K562 (cell line): ENCODE measurements at regions not wholly inside any gene's neighbourhood (a gene's known extent, or its start where the extent isn't known, plus 50 kb on each side); places are given as distances from the start of the nearest gene placed in this dataset.

ENCODE experiments used
- ATAC-seq: fragments of 200-7000 bp; cut with Tn5 transposase; 3 replicates; pipeline ENCODE4 v1.9.1; 2020; ENCODE audit warnings: moderate library complexity
- BruUV-seq: library from RNA; stranded (reverse); fragments of 400-500 nt; replicated peaks from 2 replicates; lab custom pipeline; 2021; lab: Mats Ljungman, UMichigan
- CTCF ChIA-PET: fragments of 300-600 bp; formaldehyde crosslinking; extraction: SDS; loops from one replicate; lab custom pipeline; 2021; ENCODE audit warnings: low intra/inter-chr PET ratio; lab: Yijun Ruan, JAX
- POLR2A ChIA-PET: fragments of 300-600, 350-650 bp; sonication (Branson Sonifier 250); formaldehyde crosslinking; extraction: SDS; loops from one replicate; lab custom pipeline; 2021; ENCODE audit warnings: antibody characterized with exemption, inconsistent platforms; lab: Yijun Ruan, JAX
- DNase-seq, 4 experiments: peaks; one replicate each; pipeline versions ENCODE4 v3.0.0 to v3.0.0-alpha.2; 2011 to 2018; ENCODE audit warnings: low spot score in 3 of 4, mixed read lengths in 3 of 4; ENCODE audit errors: extremely low read depth in 1 of 4
- FAIRE-seq: peaks from 2 replicates; lab custom pipeline; 2011; peaks lifted over from hg19 to GRCh38; lab: Jason Lieb, UNC
- H2AFZ ChIP-seq: 2 replicates; pipeline ENCODE4 v1.6.0; 2011; ENCODE audit warnings: low read depth, low read length, control low read depth, inconsistent platforms
- H3K27ac ChIP-seq: fragments of 200-600 bp; 3 replicates; pipeline ENCODE4 v1.8.0; 2011; ENCODE audit warnings: low read depth, mild to moderate bottlenecking, control low read depth, inconsistent platforms, low read length, moderate library complexity, mixed read lengths; ENCODE audit errors: extremely low read depth
- H3K27me3 ChIP-seq, 2 experiments: fragments of 300-600 bp in 1 of 2; 2 replicates in 1 of 2; 3 replicates in 1 of 2; pipeline versions ENCODE4 v1.6.0 to v1.8.0; 2011; ENCODE audit warnings: inconsistent platforms in 2 of 2, low read length in 2 of 2, mild to moderate bottlenecking in 1 of 2, mixed read lengths in 1 of 2, moderate library complexity in 1 of 2; ENCODE audit not compliant: control insufficient read depth in 2 of 2, insufficient read depth in 2 of 2
- H3K36me3 ChIP-seq: fragments of 300-600 bp; 3 replicates; pipeline ENCODE4 v1.8.0; 2011; ENCODE audit warnings: mild to moderate bottlenecking, low read length, inconsistent platforms; ENCODE audit not compliant: control insufficient read depth, insufficient read depth
- H3K4me1 ChIP-seq, 2 experiments: fragments of 200-600 bp in 1 of 2; replicated peaks in 1 of 2; 2 replicates in 1 of 2; 3 replicates in 1 of 2; pipeline versions ENCODE4 v1.5.1 to v1.8.0; 2011; ENCODE audit warnings: inconsistent platforms in 2 of 2, low read length in 2 of 2, mild to moderate bottlenecking in 1 of 2, mixed read lengths in 1 of 2, moderate library complexity in 1 of 2; ENCODE audit not compliant: control insufficient read depth in 2 of 2, insufficient read depth in 2 of 2
- H3K4me2 ChIP-seq: 2 replicates; pipeline ENCODE4 v1.6.1; 2011; ENCODE audit warnings: low read length, control low read depth, inconsistent platforms, mixed read lengths; ENCODE audit not compliant: insufficient read depth
- H3K4me3 ChIP-seq: fragments of 200-600 bp; sonication (generic), shearing (Covaris generic); 2 replicates; pipeline ENCODE4 v1.5.1; 2016; ENCODE audit warnings: control low read depth, inconsistent platforms
- H3K79me2 ChIP-seq: fragments of 200-600 bp; 3 replicates; pipeline ENCODE4 v1.8.0; 2011; ENCODE audit warnings: low read length, inconsistent platforms; ENCODE audit not compliant: control insufficient read depth, insufficient read depth
- H3K9ac ChIP-seq, 2 experiments: 2 replicates each; pipeline versions ENCODE4 v1.6.0 to v1.6.1; 2011; ENCODE audit warnings: low read depth in 2 of 2, low read length in 2 of 2, control low read depth in 1 of 2, inconsistent platforms in 1 of 2, mild to moderate bottlenecking in 1 of 2, mixed read lengths in 1 of 2; ENCODE audit not compliant: insufficient read depth in 1 of 2
- H3K9me1 ChIP-seq: one replicate; pipeline ENCODE4 v1.6.0; 2011; ENCODE audit warnings: inconsistent platforms, mild to moderate bottlenecking, low read length, moderate library complexity; ENCODE audit not compliant: control insufficient read depth, insufficient read depth
- H3K9me3 ChIP-seq: replicated peaks from 2 replicates; pipeline ENCODE4 v1.5.1; 2011; ENCODE audit warnings: low read depth, low read length, inconsistent platforms; ENCODE audit not compliant: control insufficient read depth, insufficient read depth
- H4K20me1 ChIP-seq: replicated peaks from 2 replicates; pipeline ENCODE4 v1.6.1; 2011; ENCODE audit warnings: low read length, inconsistent platforms, mixed read lengths; ENCODE audit not compliant: control insufficient read depth, insufficient read depth
- SNIP1 ChIP-seq: fragments of 450-650 bp; IDR thresholded peaks from 2 replicates; pipeline ENCODE4 v1.7.1; 2017; ENCODE audit warnings: low read depth, mild to moderate bottlenecking
- WGBS: fragments of 100-300 bp; shearing (Covaris generic); methylation state at CpG from one replicate; pipeline ENCODE4 v1.1.6; 2016; ENCODE audit warnings: low coverage, mixed read lengths; ENCODE audit not compliant: insufficient coverage; ENCODE audit errors: missing lambda C conversion rate; 5-methylcytosine and 5-hydroxymethylcytosine counted together
- in situ Hi-C: fragments of 300-500 bp; cut with MboI; formaldehyde crosslinking; loops from 4 replicates; pipeline ENCODE4 v1.15.0; 2018; ENCODE audit warnings: inconsistent platforms, mixed read lengths
- intact Hi-C: fragments of 100-400 bp; cut with micrococcal nuclease; formaldehyde crosslinking; loops from 2 replicates; pipeline ENCODE4 v1.14.2; 2022
- TF ChIP-seq, protein P1 (sequence below), 2 experiments: IDR thresholded peaks in 1 of 2; conservative IDR thresholded peaks in 1 of 2; 2 replicates each; pipeline ENCODE4 v1.6.1; 2016; ENCODE audit warnings: low read depth in 2 of 2, mild to moderate bottlenecking in 1 of 2, missing compliant biosample characterization in 1 of 2, missing genetic modification characterization in 1 of 2, moderate library complexity in 1 of 2

DNA sequence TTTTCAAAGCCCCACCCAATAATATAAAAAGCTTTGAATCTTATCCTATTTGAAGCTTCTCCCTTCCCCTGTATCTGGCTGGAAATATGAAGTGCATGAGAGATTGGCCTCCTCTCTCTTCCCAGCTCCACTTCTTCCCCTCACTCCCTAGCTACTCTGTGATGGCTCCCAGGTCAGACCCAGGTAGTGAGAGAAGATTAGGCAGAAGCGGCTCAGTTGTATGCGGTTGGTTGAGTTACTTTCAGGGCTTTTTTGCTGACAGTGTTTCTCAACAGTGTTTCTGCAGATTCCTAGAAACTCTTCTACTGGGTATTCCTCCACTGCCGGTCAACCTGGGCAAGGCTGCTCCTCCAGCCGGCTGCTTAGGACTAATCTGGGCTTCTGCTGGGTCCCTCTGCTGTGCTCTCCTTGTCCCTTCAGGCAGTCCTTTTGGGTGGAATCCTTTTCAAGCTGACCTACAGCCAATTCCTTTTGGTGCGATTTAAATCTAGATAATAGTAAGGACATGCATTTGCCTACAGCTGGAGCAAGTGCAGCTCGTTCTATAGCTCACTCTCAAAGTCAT, 87.4 kb upstream of the SLC7A11 start:
- DNase-seq: peak in 1 of 4 experiments; percentile 3
- POLR2A ChIA-PET: interaction anchor here (0.9 to 1.2 kb wide), 2 partner anchors 20 to 22 kb away, joined by 3 read pairs; no protein-coding TSS in a partner anchor
- Histone ChIP-seq H3K4me2 (no peak overlapping the region; the same call in 1 of the 2 replicates), H3K4me3 (no peak overlapping the region), H2AFZ (no peak overlapping the region), H3K27ac (no peak overlapping the region), H3K79me2 (no peaks in the 10 kb centered on the region), H3K27me3 (no peaks in the 10 kb centered on the region), H3K9me3 (peaks cover 4% of the 10 kb centered on the region; the same call in 1 of the 2 replicates), H3K36me3 (no peaks in the 10 kb centered on the region), H4K20me1 (no peaks in the 10 kb centered on the region), H3K4me1 (peaks cover 0 to 4% of the 10 kb centered on the region in 2 experiments; a peak in 1 of 5 replicates), H3K9me1 (no peaks in the 10 kb centered on the region), H3K9ac (no peak overlapping the region)
- WGBS: 7% methylated on average over 6 of the region's 6 CpGs
- in situ Hi-C loops (no loop called here), intact Hi-C loops (no loop called here)
- BruUV-seq: no TSS peak
- no peak for TF ChIP-seq SNIP1
- TF ChIP-seq, protein P1, sequence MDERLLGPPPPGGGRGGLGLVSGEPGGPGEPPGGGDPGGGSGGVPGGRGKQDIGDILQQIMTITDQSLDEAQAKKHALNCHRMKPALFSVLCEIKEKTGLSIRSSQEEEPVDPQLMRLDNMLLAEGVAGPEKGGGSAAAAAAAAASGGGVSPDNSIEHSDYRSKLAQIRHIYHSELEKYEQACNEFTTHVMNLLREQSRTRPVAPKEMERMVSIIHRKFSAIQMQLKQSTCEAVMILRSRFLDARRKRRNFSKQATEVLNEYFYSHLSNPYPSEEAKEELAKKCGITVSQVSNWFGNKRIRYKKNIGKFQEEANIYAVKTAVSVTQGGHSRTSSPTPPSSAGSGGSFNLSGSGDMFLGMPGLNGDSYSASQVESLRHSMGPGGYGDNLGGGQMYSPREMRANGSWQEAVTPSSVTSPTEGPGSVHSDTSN (CRISPR knock-in tag; IDR thresholded peaks at IDR 0.05; ENCODE audit: low read depth): no peak
- TF ChIP-seq, protein P1 (tag; conservative IDR thresholded peaks at IDR 0.05; ENCODE audit: low read depth): 0 out of 2 replicates have a peak, but pooled peaks have one; percentile 34
- FAIRE-seq: no peak
- ATAC-seq: peak; percentile 51
- CTCF ChIA-PET: no interaction called here
